Lower leg skin (tissue), 4 donors: ENCODE measurements at regions not wholly inside any gene's neighbourhood (a gene's known extent, or its start where the extent isn't known, plus 50 kb on each side); places are given as distances from the start of the nearest gene placed in this dataset.
"Not testable (repeated sequence)": the region's sequence is repeated elsewhere in the genome, so short reads cannot be mapped to it uniquely, and the experiment has no call there.

ENCODE experiments used
- DNase-seq, 2 donors: peaks; one replicate each; pipeline ENCODE4 v3.0.0-alpha.2; 2019; ENCODE audit warnings: low spot score in 2 of 2
- H3K4me3 ChIP-seq: fragments of 200-600 bp; sonication (generic); 2 replicates; pipeline ENCODE4 v1.5.1; 2017; ENCODE audit warnings: mild to moderate bottlenecking, low read depth; ENCODE audit not compliant: poor library complexity, severe bottlenecking
- CTCF ChIP-seq, 3 donors: fragments of 450-650 bp; IDR thresholded peaks; one replicate each; pipeline ENCODE4 v1.5.1; 2016; ENCODE audit warnings: antibody characterized with exemption in 3 of 3, mild to moderate bottlenecking in 3 of 3, moderate library complexity in 2 of 3
- POLR2A ChIP-seq, 2 donors: fragments of 450-650 bp; IDR thresholded peaks; one replicate each; pipeline ENCODE4 v1.6.1; 2016 to 2017; ENCODE audit warnings: antibody characterized with exemption in 2 of 2, mild to moderate bottlenecking in 1 of 2, moderate library complexity in 1 of 2
- WGBS, 2 donors: methylation state at CpG; one replicate each; pipeline ENCODE4 v1.1.5; 2018; 5-methylcytosine and 5-hydroxymethylcytosine counted together
- intact Hi-C: fragments of 100-400 bp; cut with DNase I; formaldehyde crosslinking; loops from one replicate; pipeline ENCODE4 v1.15.0; 2023; ENCODE audit warnings: low total_unique reads

DNA sequence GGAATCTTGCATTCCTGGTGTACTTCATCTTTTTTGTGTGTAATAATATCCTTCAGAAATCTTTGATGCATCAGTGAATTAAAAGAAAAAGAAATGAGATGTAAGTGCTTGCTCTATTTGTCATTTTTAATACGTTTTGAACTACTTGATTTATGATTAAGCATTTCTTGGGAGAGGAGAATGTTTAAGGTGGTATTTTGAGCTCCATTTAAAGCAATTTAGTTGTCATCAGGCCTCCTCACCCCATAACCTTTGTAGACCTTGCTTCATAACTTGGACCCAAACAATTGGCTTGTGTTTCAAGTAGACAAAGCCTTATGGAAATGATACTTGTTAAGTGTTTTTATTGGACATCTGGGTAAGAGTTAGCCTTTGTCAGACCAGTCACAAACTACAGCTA lies 87.1 kb upstream of the VEPH1 start:
- whole genome bisulfite sequencing, 2 donors, result 2 to 8% methylated on average over 1 of the region's 1 CpG
- no peak overlapping the region for H3K4me3 ChIP-seq
- DNase-seq, result no peak
- intact Hi-C loops, result no loop called here
- no peak for TF ChIP-seq CTCF (IDR thresholded peaks at IDR 0.05)
- TF ChIP-seq POLR2A (IDR thresholded peaks at IDR 0.05), result no peak

DNA sequence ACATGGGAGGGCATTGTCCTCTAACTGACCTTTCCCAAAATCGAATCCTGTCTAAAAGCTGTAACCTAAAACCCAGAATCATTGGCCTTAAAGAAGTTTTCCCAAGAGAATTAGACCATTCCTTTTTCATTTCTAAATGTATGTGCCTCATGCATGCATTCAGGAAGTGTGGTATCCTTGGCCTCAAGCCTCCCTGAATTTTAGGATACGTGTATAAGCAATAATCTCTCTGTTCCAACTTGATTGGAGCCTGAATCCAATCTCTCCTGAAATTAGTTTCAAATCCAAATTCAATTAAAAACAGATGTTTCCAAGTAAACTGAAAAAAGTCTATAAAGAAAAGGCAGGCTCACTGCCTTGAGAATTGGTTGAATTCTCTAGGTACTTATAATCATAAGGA lies 86.0 kb upstream of the VEPH1 start:
- no peak for DNase-seq
- 31 to 37% methylated on average over 2 of the region's 2 CpGs for WGBS, 2 donors
- intact Hi-C loops, result no loop called here
- no peak overlapping the region for H3K4me3 ChIP-seq
- TF ChIP-seq POLR2A (IDR thresholded peaks at IDR 0.05) (no peak), CTCF (IDR thresholded peaks at IDR 0.05) (no peak)

GRCh38 chr3:157588386-157589060 lies 85.3 kb upstream of the VEPH1 start:
- no peak for TF ChIP-seq POLR2A (IDR thresholded peaks at IDR 0.05)
- TF ChIP-seq CTCF (IDR thresholded peaks at IDR 0.05), result no peak
- DNase-seq, result no peak
- intact Hi-C loops, result no loop called here
- H3K4me3 ChIP-seq, result no peak overlapping the region

DNA sequence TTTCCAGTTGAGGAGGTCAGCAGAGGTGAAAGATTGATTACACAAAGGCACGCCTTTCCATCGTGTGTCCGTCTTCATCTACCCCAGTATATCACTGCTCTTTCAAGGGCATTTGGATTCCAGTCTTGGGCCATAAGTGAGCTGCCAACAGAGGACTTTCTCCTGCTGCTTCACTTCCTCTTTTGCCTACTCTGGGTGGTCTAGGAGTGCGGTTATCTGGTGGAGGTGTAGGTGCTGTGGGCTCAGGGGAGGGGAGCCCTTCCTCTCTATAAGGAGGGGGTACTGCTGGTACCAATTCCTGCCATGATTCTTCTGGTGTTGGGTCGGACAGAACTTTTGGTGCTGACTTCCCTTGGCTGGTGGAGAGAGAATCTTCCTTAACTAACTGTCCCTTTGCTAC lies 83.1 kb upstream of the VEPH1 start:
- DNase-seq, result no peak
- intact Hi-C loops, result no loop called here
- H3K4me3 ChIP-seq, result no peak overlapping the region
- TF ChIP-seq POLR2A (IDR thresholded peaks at IDR 0.05) (no peak), CTCF (IDR thresholded peaks at IDR 0.05) (no peak)
- 86 to 90% methylated on average over 5 of the region's 5 CpGs for WGBS, 2 donors

- no peak for DNase-seq
- H3K4me3 ChIP-seq, result no peak overlapping the region
- intact Hi-C loops, result no loop called here
- TF ChIP-seq POLR2A (IDR thresholded peaks at IDR 0.05) (no peak), CTCF (IDR thresholded peaks at IDR 0.05) (no peak)
- WGBS, 2 donors, result 86 to 89% methylated on average over 12 of the region's 12 CpGs
Observed at GRCh38 chr3:157585386-157585785, 82.2 kb upstream of the VEPH1 start.

DNA sequence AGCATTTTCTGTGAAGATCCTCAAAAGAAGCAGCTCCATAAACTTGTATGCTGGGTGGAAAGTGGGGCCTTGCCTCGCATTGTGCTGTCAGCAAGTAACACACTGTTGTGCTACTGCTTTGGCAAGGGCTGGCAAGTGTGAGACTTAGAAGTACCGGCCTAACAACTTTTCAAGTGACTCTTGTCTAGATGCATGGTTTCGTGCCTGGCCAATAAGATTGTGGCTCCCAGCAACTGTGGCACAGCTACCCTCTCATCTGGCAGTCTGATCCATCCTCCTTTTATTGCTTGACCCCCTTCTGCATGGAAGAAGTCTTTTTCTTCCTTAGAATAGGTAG lies 79.4 kb upstream of the VEPH1 start:
- WGBS, 2 donors, result 82 to 87% methylated on average over 3 of the region's 3 CpGs
- intact Hi-C loops, result no loop called here
- no peak overlapping the region for H3K4me3 ChIP-seq
- DNase-seq, result no peak
- TF ChIP-seq POLR2A (IDR thresholded peaks at IDR 0.05), result no peak
- no peak for TF ChIP-seq CTCF (IDR thresholded peaks at IDR 0.05)

GRCh38 chr3:157581956-157582636 lies 78.9 kb upstream of the VEPH1 start:
- intact Hi-C loops, H3K4me3 ChIP-seq, DNase-seq: not testable (repeated sequence)
- WGBS, 2 donors, result 73 to 83% methylated on average over 13 of the region's 13 CpGs
